ENCODE measurements at regions not wholly inside any gene's neighbourhood (a gene's known extent, or its start where the extent isn't known, plus 50 kb on each side); places are given as distances from the start of the nearest gene placed in this dataset.

DNA sequence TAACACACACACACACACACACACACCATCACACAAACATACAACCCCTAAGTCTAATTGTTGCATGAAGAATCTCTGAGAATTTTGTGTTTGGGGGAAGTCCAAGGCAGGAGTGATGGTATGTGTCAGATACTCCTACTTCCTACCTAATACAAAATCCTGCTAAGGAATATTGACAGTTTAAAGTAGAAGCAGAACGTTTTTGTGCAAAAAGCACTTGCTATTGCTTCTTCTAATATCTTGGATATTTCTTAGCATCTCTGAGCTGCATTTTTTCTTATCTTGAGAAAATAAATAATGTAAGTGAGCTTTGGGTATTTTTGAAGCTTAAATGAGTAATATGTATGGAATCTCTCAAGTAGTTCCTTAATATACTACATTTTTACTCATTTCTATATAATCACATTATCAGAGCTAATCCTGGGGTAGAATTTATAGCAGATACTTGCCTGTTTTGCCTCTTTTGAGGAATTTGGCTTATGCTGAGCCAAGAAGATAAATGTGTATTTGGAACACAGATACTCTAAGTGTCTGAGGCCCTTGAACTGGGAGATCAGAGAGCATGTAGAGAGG is 212.3 kb downstream of the DKK1 start:
- DNase-seq (no peak), ATAC-seq (ENCODE audit: insufficient read depth, low read depth) (no peak)
- no peak overlapping the region for H3K4me2 ChIP-seq (ENCODE audit: insufficient read depth, low read length)
- H3K4me3 ChIP-seq (ENCODE audit: low read depth in 1 of 2, low read length in 2 of 2), result no peak overlapping the region
- no peaks in the 10 kb centered on the region for H3K4me1 ChIP-seq (ENCODE audit: insufficient read depth, low read length)
- TF ChIP-seq EZH2 (IDR thresholded peaks at IDR 0.05; ENCODE audit: borderline replicate concordance, low read depth, low read length, severe bottlenecking), result no peak
- no peak for TF ChIP-seq CTCF (IDR thresholded peaks at IDR 0.05; ENCODE audit: borderline replicate concordance, extremely low read depth, low read length, poor library complexity, severe bottlenecking)
- H3K9ac ChIP-seq (ENCODE audit: low read depth, low read length), result no peak overlapping the region
- no peaks in the 10 kb centered on the region for H3K9me3 ChIP-seq (ENCODE audit: insufficient read depth, low read length, severe bottlenecking)
- no peaks in the 10 kb centered on the region for H3K27me3 ChIP-seq (ENCODE audit: insufficient read depth, low read length, poor library complexity)
- H4K20me1 ChIP-seq (ENCODE audit: insufficient read depth, low read length), result no peaks in the 10 kb centered on the region
- H3K27ac ChIP-seq (ENCODE audit: low read length), result no peak overlapping the region
- no peaks in the 10 kb centered on the region for H3K36me3 ChIP-seq (ENCODE audit: insufficient read depth, low read length)
- no peak overlapping the region for H2AFZ ChIP-seq (ENCODE audit: low read depth, low read length)
- no peaks in the 10 kb centered on the region for H3K79me2 ChIP-seq (ENCODE audit: insufficient read depth, low read length)

GRCh38 chr10:52532650-52533290 is 218.7 kb downstream of the DKK1 start:
- Histone ChIP-seq H3K9me3 (ENCODE audit: insufficient read depth, low read length, severe bottlenecking) (no peaks in the 10 kb centered on the region), H3K4me1 (ENCODE audit: insufficient read depth, low read length) (no peaks in the 10 kb centered on the region), H3K36me3 (ENCODE audit: insufficient read depth, low read length) (no peaks in the 10 kb centered on the region), H3K4me3 (ENCODE audit: low read depth in 1 of 2, low read length in 2 of 2) (no peak overlapping the region), H3K4me2 (ENCODE audit: insufficient read depth, low read length) (no peak overlapping the region), H3K9ac (ENCODE audit: low read depth, low read length) (no peak overlapping the region), H2AFZ (ENCODE audit: low read depth, low read length) (no peak overlapping the region), H3K27me3 (ENCODE audit: insufficient read depth, low read length, poor library complexity) (no peaks in the 10 kb centered on the region), H3K27ac (ENCODE audit: low read length) (no peak overlapping the region), H4K20me1 (ENCODE audit: insufficient read depth, low read length) (no peaks in the 10 kb centered on the region), H3K79me2 (ENCODE audit: insufficient read depth, low read length) (no peaks in the 10 kb centered on the region)
- no peak for ATAC-seq (ENCODE audit: insufficient read depth, low read depth)
- no peak for DNase-seq
- TF ChIP-seq EZH2 (IDR thresholded peaks at IDR 0.05; ENCODE audit: borderline replicate concordance, low read depth, low read length, severe bottlenecking) (no peak), CTCF (IDR thresholded peaks at IDR 0.05; ENCODE audit: borderline replicate concordance, extremely low read depth, low read length, poor library complexity, severe bottlenecking) (no peak)

DNA sequence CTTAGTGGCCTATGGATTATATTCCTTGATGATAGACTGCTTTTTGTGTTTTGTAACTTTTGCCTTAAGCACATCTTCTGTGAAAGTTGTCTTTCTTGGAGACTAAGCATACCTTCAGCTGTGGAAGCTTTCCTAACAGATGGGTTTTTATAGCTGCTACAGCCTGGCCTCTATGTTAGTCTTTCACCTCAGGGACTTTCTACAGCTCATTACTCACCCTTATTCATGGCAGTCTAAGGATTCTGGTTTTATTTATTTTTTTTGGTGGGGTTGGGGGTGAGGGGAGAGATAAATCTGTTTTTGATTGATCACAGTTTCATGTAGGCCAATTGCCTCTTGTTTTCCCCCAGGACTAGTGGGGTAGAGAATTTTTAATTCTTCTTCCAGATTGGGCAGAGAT is 219.9 kb downstream of the DKK1 start:
- H3K27me3 ChIP-seq (ENCODE audit: insufficient read depth, low read length, poor library complexity), result no peaks in the 10 kb centered on the region
- H3K27ac ChIP-seq (ENCODE audit: low read length), result no peak overlapping the region
- H3K36me3 ChIP-seq (ENCODE audit: insufficient read depth, low read length), result no peaks in the 10 kb centered on the region
- H2AFZ ChIP-seq (ENCODE audit: low read depth, low read length), result no peak overlapping the region
- no peaks in the 10 kb centered on the region for H3K9me3 ChIP-seq (ENCODE audit: insufficient read depth, low read length, severe bottlenecking)
- no peaks in the 10 kb centered on the region for H3K4me1 ChIP-seq (ENCODE audit: insufficient read depth, low read length)
- no peak overlapping the region for H3K9ac ChIP-seq (ENCODE audit: low read depth, low read length)
- H3K4me2 ChIP-seq (ENCODE audit: insufficient read depth, low read length), result no peak overlapping the region
- H3K79me2 ChIP-seq (ENCODE audit: insufficient read depth, low read length), result no peaks in the 10 kb centered on the region
- ATAC-seq (ENCODE audit: insufficient read depth, low read depth) (no peak), DNase-seq (no peak)
- no peak overlapping the region for H3K4me3 ChIP-seq (ENCODE audit: low read depth in 1 of 2, low read length in 2 of 2)
- no peaks in the 10 kb centered on the region for H4K20me1 ChIP-seq (ENCODE audit: insufficient read depth, low read length)
- TF ChIP-seq CTCF (IDR thresholded peaks at IDR 0.05; ENCODE audit: borderline replicate concordance, extremely low read depth, low read length, poor library complexity, severe bottlenecking) (no peak), EZH2 (IDR thresholded peaks at IDR 0.05; ENCODE audit: borderline replicate concordance, low read depth, low read length, severe bottlenecking) (no peak)

Measured in DND-41 (cell line).